HL-60 (cell line): ENCODE measurements at regions not wholly inside any gene's neighbourhood (a gene's known extent, or its start where the extent isn't known, plus 50 kb on each side); places are given as distances from the start of the nearest gene placed in this dataset.

Source experiments
- DNase-seq, 2 experiments: peaks; one replicate each; pipeline ENCODE4 v3.0.0-alpha.2; 2010 to 2020; ENCODE audit warnings: low read depth in 1 of 2, low spot score in 1 of 2
- H3K27ac ChIP-seq: fragments of 250-450 bp; sonication (Bioruptor Pico); replicated peaks from 2 replicates; pipeline ENCODE4 v1.5.1; 2020; ENCODE audit warnings: mild to moderate bottlenecking, moderate library complexity
- H3K27me3 ChIP-seq: fragments of 250-450 bp; sonication (Bioruptor Pico); 2 replicates; pipeline ENCODE4 v1.5.1; 2021; ENCODE audit warnings: mild to moderate bottlenecking, moderate library complexity; ENCODE audit not compliant: insufficient read depth, poor library complexity, severe bottlenecking
- H3K4me3 ChIP-seq: replicated peaks from 2 replicates; pipeline ENCODE4 v1.5.1; 2011; ENCODE audit warnings: mild to moderate bottlenecking, control low read depth, low read length; ENCODE audit not compliant: insufficient read depth
- CTCF ChIP-seq: IDR thresholded peaks from one replicate; pipeline ENCODE4 v1.5.1; 2011; ENCODE audit warnings: low read length, control low read depth, inconsistent platforms; ENCODE audit not compliant: insufficient read depth
- GABPA ChIP-seq: IDR thresholded peaks from 2 replicates; pipeline ENCODE4 v1.6.1; 2012; ENCODE audit warnings: low read depth
- POLR2AphosphoS5 ChIP-seq: IDR thresholded peaks from 2 replicates; pipeline ENCODE4 v1.6.1; 2012; ENCODE audit warnings: low read depth
- REST ChIP-seq: IDR thresholded peaks from 2 replicates; pipeline ENCODE4 v1.6.1; 2012; ENCODE audit warnings: low read depth; ENCODE audit not compliant: insufficient replicate concordance
- SPI1 ChIP-seq: IDR thresholded peaks from 2 replicates; pipeline ENCODE4 v1.6.1; 2012; ENCODE audit warnings: low read depth, mild to moderate bottlenecking, borderline replicate concordance

- peak; percentile 13 to 60 for DNase-seq
- H3K27ac ChIP-seq = no peak overlapping the region
- TF ChIP-seq CTCF (peak; percentile 76), REST (no peak), GABPA (no peak)
- no peak overlapping the region for H3K4me3 ChIP-seq
- no peaks in the 10 kb centered on the region for H3K27me3 ChIP-seq
These were observed 96.7 kb upstream of the TRABD2B start for GRCh38 chr1:48093696-48094528.

- no peak for DNase-seq
- no peak overlapping the region for H3K4me3 ChIP-seq
- H3K27ac ChIP-seq = no peak overlapping the region
- TF ChIP-seq SPI1 (no peak), POLR2AphosphoS5 (no peak), CTCF (no peak), GABPA (no peak), REST (no peak)
- H3K27me3 ChIP-seq = no peaks in the 10 kb centered on the region
These were observed 96.0 kb upstream of the TRABD2B start for GRCh38 chr1:48093147-48093546.

- TF ChIP-seq CTCF = no peak
- no peak for TF ChIP-seq GABPA
- no peak for TF ChIP-seq POLR2AphosphoS5
- no peak for TF ChIP-seq REST
- no peak for TF ChIP-seq SPI1
- H3K27ac ChIP-seq = no peak overlapping the region
- no peak for DNase-seq
- H3K4me3 ChIP-seq = no peak overlapping the region
- H3K27me3 ChIP-seq = no peaks in the 10 kb centered on the region
These were observed 95.2 kb upstream of the TRABD2B start for GRCh38 chr1:48092401-48092800.
